Skeletal muscle satellite cell (primary cell): ENCODE measurements at regions not wholly inside any gene's neighbourhood (a gene's known extent, or its start where the extent isn't known, plus 50 kb on each side); places are given as distances from the start of the nearest gene placed in this dataset.
A peak's percentile ranks its signal among the peaks of the same experiment; 100 is the strongest.
"Not testable (repeated sequence)": the region's sequence is repeated elsewhere in the genome, so short reads cannot be mapped to it uniquely, and the experiment has no call there.

Experiments
- H3K27me3 ChIP-seq: 2 replicates; pipeline ENCODE4 v1.7.0; 2013; ENCODE audit warnings: low read length; ENCODE audit not compliant: control insufficient read depth, insufficient read depth
- H3K36me3 ChIP-seq: 2 replicates; pipeline ENCODE4 v1.7.0; 2013; ENCODE audit warnings: mild to moderate bottlenecking, control low read depth, low read length; ENCODE audit not compliant: insufficient read depth
- H3K4me1 ChIP-seq: 2 replicates; pipeline ENCODE4 v1.7.0; 2013; ENCODE audit warnings: low read length; ENCODE audit not compliant: control insufficient read depth, insufficient read depth
- H3K4me2 ChIP-seq: 2 replicates; pipeline ENCODE4 v1.7.0; 2013; ENCODE audit warnings: mild to moderate bottlenecking, low read length
- H3K4me3 ChIP-seq: 2 replicates; pipeline ENCODE4 v1.7.0; 2013; ENCODE audit warnings: low read length
- H3K9ac ChIP-seq: 2 replicates; pipeline ENCODE4 v1.7.0; 2013; ENCODE audit warnings: mild to moderate bottlenecking, low read depth, low read length, moderate library complexity
- H3K9me3 ChIP-seq: replicated peaks from 2 replicates; pipeline ENCODE4 v1.7.0; 2013; ENCODE audit warnings: mild to moderate bottlenecking, control low read depth, low read length

- H3K36me3 ChIP-seq: no peaks in the 10 kb centered on the region
- H3K9ac ChIP-seq: no peak overlapping the region
- no peaks in the 10 kb centered on the region for H3K9me3 ChIP-seq
- no peak overlapping the region for H3K4me2 ChIP-seq
- peaks cover 9% of the 10 kb centered on the region for H3K4me1 ChIP-seq
- H3K27me3 ChIP-seq: no peaks in the 10 kb centered on the region
- no peak overlapping the region for H3K4me3 ChIP-seq
These were observed 316.6 kb downstream of the RFPL4B start for GRCh38 chr6:112663698-112664097.

GRCh38 chr6:112665114-112665513 lies 318.0 kb downstream of the RFPL4B start:
- Histone ChIP-seq H3K36me3 (no peaks in the 10 kb centered on the region), H3K4me3 (no peak overlapping the region), H3K9me3 (no peaks in the 10 kb centered on the region), H3K4me1 (peaks cover 9% of the 10 kb centered on the region), H3K9ac (no peak overlapping the region), H3K4me2 (no peak overlapping the region), H3K27me3 (no peaks in the 10 kb centered on the region)

GRCh38 chr6:112665815-112666214 lies 318.7 kb downstream of the RFPL4B start:
- Histone ChIP-seq H3K9me3 (no peaks in the 10 kb centered on the region), H3K27me3 (no peaks in the 10 kb centered on the region), H3K4me1 (peaks cover 9% of the 10 kb centered on the region), H3K9ac (no peak overlapping the region), H3K4me3 (no peak overlapping the region), H3K36me3 (no peaks in the 10 kb centered on the region), H3K4me2 (no peak overlapping the region)

- no peak overlapping the region for H3K4me3 ChIP-seq
- H3K36me3 ChIP-seq: no peaks in the 10 kb centered on the region
- H3K4me2 ChIP-seq: no peak overlapping the region
These were observed 320.3 kb downstream of the RFPL4B start for GRCh38 chr6:112667427-112667826.

GRCh38 chr6:112680091-112680490 lies 333.0 kb downstream of the RFPL4B start:
- H3K4me2 ChIP-seq: peak overlapping the region; percentile 48
- H3K9me3 ChIP-seq: no peaks in the 10 kb centered on the region
- peaks cover 37% of the 10 kb centered on the region for H3K4me1 ChIP-seq
- no peaks in the 10 kb centered on the region for H3K27me3 ChIP-seq
- no peak overlapping the region for H3K4me3 ChIP-seq
- H3K36me3 ChIP-seq: no peaks in the 10 kb centered on the region
- H3K9ac ChIP-seq: peak overlapping the region; percentile 57

More at GRCh38 chr6:112667427-112667826, 320.3 kb downstream of the RFPL4B start:
- Histone ChIP-seq H3K4me1 (peaks cover 9% of the 10 kb centered on the region), H3K9ac (no peak overlapping the region), H3K27me3 (no peaks in the 10 kb centered on the region), H3K9me3 (no peaks in the 10 kb centered on the region)

GRCh38 chr6:112682071-112682470 lies 334.9 kb downstream of the RFPL4B start:
- Histone ChIP-seq H3K9me3 (no peaks in the 10 kb centered on the region), H3K4me3 (no peak overlapping the region), H3K36me3 (no peaks in the 10 kb centered on the region), H3K9ac (no peak overlapping the region), H3K4me1 (peaks cover 44% of the 10 kb centered on the region), H3K4me2 (no peak overlapping the region), H3K27me3 (no peaks in the 10 kb centered on the region)

GRCh38 chr6:112683106-112683505 lies 336.0 kb downstream of the RFPL4B start:
- H3K9me3 ChIP-seq: no peaks in the 10 kb centered on the region

GRCh38 chr6:112683926-112684325 lies 336.8 kb downstream of the RFPL4B start:
- no peaks in the 10 kb centered on the region for H3K9me3 ChIP-seq
- H3K4me3 ChIP-seq: no peak overlapping the region
- no peak overlapping the region for H3K9ac ChIP-seq
- no peaks in the 10 kb centered on the region for H3K36me3 ChIP-seq
- no peaks in the 10 kb centered on the region for H3K27me3 ChIP-seq
- no peak overlapping the region for H3K4me2 ChIP-seq
- peaks cover 44% of the 10 kb centered on the region for H3K4me1 ChIP-seq

More at GRCh38 chr6:112683106-112683505, 336.0 kb downstream of the RFPL4B start:
- peaks cover 44% of the 10 kb centered on the region for H3K4me1 ChIP-seq
- no peak overlapping the region for H3K4me3 ChIP-seq
- H3K27me3 ChIP-seq: no peaks in the 10 kb centered on the region
- H3K36me3 ChIP-seq: no peaks in the 10 kb centered on the region
- H3K9ac ChIP-seq: no peak overlapping the region
- H3K4me2 ChIP-seq: no peak overlapping the region

- H3K4me1 ChIP-seq: peaks cover 37% of the 10 kb centered on the region
- H3K36me3 ChIP-seq, H3K9me3 ChIP-seq, H3K9ac ChIP-seq, H3K27me3 ChIP-seq, H3K4me2 ChIP-seq, H3K4me3 ChIP-seq: not testable (repeated sequence)
These were observed 338.5 kb downstream of the RFPL4B start for GRCh38 chr6:112685521-112686220.

GRCh38 chr6:112688487-112689165 lies 341.5 kb downstream of the RFPL4B start:
- H3K4me1 ChIP-seq: peaks cover 36% of the 10 kb centered on the region
- not testable (repeated sequence) for H3K4me3 ChIP-seq, H3K4me2 ChIP-seq, H3K36me3 ChIP-seq, H3K27me3 ChIP-seq, H3K9me3 ChIP-seq, H3K9ac ChIP-seq

GRCh38 chr6:112689183-112689858 lies 342.2 kb downstream of the RFPL4B start:
- not testable (repeated sequence) for H3K4me2 ChIP-seq, H3K9me3 ChIP-seq, H3K4me3 ChIP-seq, H3K27me3 ChIP-seq, H3K36me3 ChIP-seq, H3K9ac ChIP-seq
- H3K4me1 ChIP-seq: peaks cover 32% of the 10 kb centered on the region
